ENCODE measurements at regions not wholly inside any gene's neighbourhood (a gene's known extent, or its start where the extent isn't known, plus 50 kb on each side); places are given as distances from the start of the nearest gene placed in this dataset.

GRCh38 chr9:78609450-78609849, 312.5 kb downstream of the PSAT1 start:
- TF ChIP-seq CTCF (IDR thresholded peaks at IDR 0.05; ENCODE audit: insufficient read depth, low read depth, low read length) (no peak), EZH2 (IDR thresholded peaks at IDR 0.05; ENCODE audit: insufficient read depth, low read length) (no peak)

All from astrocyte (in vitro differentiated cells and primary cell).